PC-3 (cell line): ENCODE measurements at regions not wholly inside any gene's neighbourhood (a gene's known extent, or its start where the extent isn't known, plus 50 kb on each side); places are given as distances from the start of the nearest gene placed in this dataset.

Experiments
- ATAC-seq: fragments of 200-7000 bp; cut with Tn5 transposase; 2 replicates; pipeline ENCODE4 v1.9.1; 2020; ENCODE audit warnings: mild to moderate bottlenecking, moderate library complexity
- BruUV-seq: library from RNA; stranded (reverse); fragments of 400-500 nt; replicated peaks from 2 replicates; lab custom pipeline; 2021; lab: Mats Ljungman, UMichigan
- CTCF ChIA-PET: fragments of 300-600 bp; sonication (Branson Sonifier 250); formaldehyde crosslinking; loops from one replicate; lab custom pipeline; 2022; ENCODE audit warnings: antibody characterized with exemption; lab: Charles Lee
- POLR2A ChIA-PET: fragments of 300-600 bp; sonication (Branson Sonifier 250); formaldehyde crosslinking; loops from one replicate; lab custom pipeline; 2022; ENCODE audit warnings: antibody characterized with exemption; ENCODE audit not compliant: unreplicated experiment; lab: Charles Lee
- DNase-seq: peaks from one replicate; pipeline ENCODE4 v3.0.0-alpha.2; 2015
- H2AFZ ChIP-seq: fragments of 300-600 bp; sonication (generic); 2 replicates; pipeline ENCODE4 v1.6.0; 2016; ENCODE audit warnings: antibody characterized with exemption, low read length
- H3F3A ChIP-seq: fragments of 300-600 bp; sonication (generic); one replicate; pipeline ENCODE4 v1.6.0; 2017; ENCODE audit warnings: antibody characterized with exemption, low read length, control low read depth, mild to moderate bottlenecking; ENCODE audit not compliant: unreplicated experiment
- H3K27ac ChIP-seq: fragments of 300-600 bp; sonication (generic); 2 replicates; pipeline ENCODE4 v1.5.1; 2016; ENCODE audit warnings: mild to moderate bottlenecking, low read length
- H3K27me3 ChIP-seq: fragments of 300-600 bp; sonication (generic); 2 replicates; pipeline ENCODE4 v1.6.1; 2016; ENCODE audit warnings: low read length, mixed read lengths
- H3K36me3 ChIP-seq: fragments of 300-600 bp; sonication (generic); 2 replicates; pipeline ENCODE4 v1.6.1; 2016; ENCODE audit warnings: low read depth, mixed run types, low read length, mixed read lengths
- H3K4me1 ChIP-seq: fragments of 300-600 bp; sonication (generic); 2 replicates; pipeline ENCODE4 v1.5.1; 2016; ENCODE audit warnings: low read length; ENCODE audit not compliant: insufficient read depth
- H3K4me2 ChIP-seq: fragments of 300-600 bp; sonication (generic); 2 replicates; pipeline ENCODE4 v1.6.0; 2016; ENCODE audit warnings: low read length
- H3K4me3 ChIP-seq: fragments of 300-600 bp; sonication (generic); 2 replicates; pipeline ENCODE4 v1.5.1; 2016; ENCODE audit warnings: mild to moderate bottlenecking, low read length, mixed read lengths
- H3K79me2 ChIP-seq: fragments of 300-600 bp; sonication (generic); 2 replicates; pipeline ENCODE4 v1.6.1; 2017; ENCODE audit warnings: low read length, mixed read lengths
- H3K9ac ChIP-seq: fragments of 300-600 bp; sonication (generic); 2 replicates; pipeline ENCODE4 v1.6.0; 2016; ENCODE audit warnings: mild to moderate bottlenecking, low read length
- H3K9me2 ChIP-seq: fragments of 300-600 bp; sonication (generic); replicated peaks from 2 replicates; pipeline ENCODE4 v1.6.1; 2016; ENCODE audit warnings: mixed run types, low read length, mixed read lengths
- H3K9me3 ChIP-seq: fragments of 300-600 bp; sonication (generic); 2 replicates; pipeline ENCODE4 v1.6.1; 2016; ENCODE audit warnings: low read length, mixed read lengths
- H4K20me1 ChIP-seq: fragments of 300-600 bp; sonication (generic); 2 replicates; pipeline ENCODE4 v1.6.1; 2016; ENCODE audit warnings: low read length, mixed read lengths
- CTCF ChIP-seq: fragments of 300-600 bp; sonication (generic); conservative IDR thresholded peaks from 2 replicates; pipeline ENCODE4 v1.5.1; 2017; ENCODE audit warnings: antibody characterized with exemption, low read depth, mild to moderate bottlenecking, low read length
- EZH2 ChIP-seq: fragments of 300-600 bp; sonication (generic); IDR thresholded peaks from one replicate; pipeline ENCODE4 v1.6.1; 2017; ENCODE audit warnings: antibody characterized with exemption, mild to moderate bottlenecking, low read length; ENCODE audit not compliant: unreplicated experiment
- EZH2phosphoT487 ChIP-seq: fragments of 300-600 bp; sonication (generic); IDR thresholded peaks from 2 replicates; pipeline ENCODE4 v1.6.1; 2018; ENCODE audit warnings: mild to moderate bottlenecking, antibody characterized with exemption, low read length, borderline replicate concordance
- intact Hi-C: fragments of 100-400 bp; cut with micrococcal nuclease; formaldehyde crosslinking; loops from 2 replicates; pipeline ENCODE4 v1.9.0; 2023

- Histone ChIP-seq H3K9me3 (no peaks in the 10 kb centered on the region), H3F3A (no peaks in the 10 kb centered on the region), H3K27me3 (no peaks in the 10 kb centered on the region), H3K79me2 (no peaks in the 10 kb centered on the region), H3K36me3 (no peaks in the 10 kb centered on the region), H3K9me2 (no peaks in the 10 kb centered on the region), H2AFZ (peak overlapping the region; percentile 13; the same call in 1 of the 2 replicates), H3K4me1 (peaks cover 34% of the 10 kb centered on the region), H3K4me2 (peak overlapping the region; percentile 68), H4K20me1 (no peaks in the 10 kb centered on the region), H3K4me3 (no peak overlapping the region; the same call in 1 of the 2 replicates), H3K27ac (peak overlapping the region; percentile 52), H3K9ac (no peak overlapping the region)
- POLR2A ChIA-PET: no interaction called here
- CTCF ChIA-PET: no interaction called here
- ATAC-seq (peak; percentile 65), DNase-seq (peak; percentile 74)
- intact Hi-C loops: no loop called here
- TF ChIP-seq CTCF: no peak
- no TSS peak for BruUV-seq
These were observed 138.3 kb downstream of the FAM124B start for GRCh38 chr2:224263571-224264043.

GRCh38 chr2:224261326-224261725 is 140.6 kb downstream of the FAM124B start:
- H4K20me1 ChIP-seq: no peaks in the 10 kb centered on the region
- no peak overlapping the region for H3K4me2 ChIP-seq
- intact Hi-C loops: no loop called here
- H3K9me3 ChIP-seq: no peaks in the 10 kb centered on the region
- no peak overlapping the region for H3K27ac ChIP-seq
- ATAC-seq (no peak), DNase-seq (no peak)
- no peaks in the 10 kb centered on the region for H3K27me3 ChIP-seq
- TF ChIP-seq EZH2phosphoT487 (no peak), CTCF (no peak), EZH2 (no peak)
- ChIA-PET POLR2A (interaction anchor here (0.6 kb wide), 1 partner anchor 116 kb away, joined by 3 read pairs; no protein-coding TSS in a partner anchor), CTCF (no interaction called here)
- no TSS peak for BruUV-seq
- no peaks in the 10 kb centered on the region for H3K36me3 ChIP-seq
- H3K9ac ChIP-seq: no peak overlapping the region
- H3K4me1 ChIP-seq: peaks cover 19% of the 10 kb centered on the region
- no peaks in the 10 kb centered on the region for H3F3A ChIP-seq
- H2AFZ ChIP-seq: no peak overlapping the region
- H3K79me2 ChIP-seq: no peaks in the 10 kb centered on the region
- H3K4me3 ChIP-seq: no peak overlapping the region
- no peaks in the 10 kb centered on the region for H3K9me2 ChIP-seq

- intact Hi-C loops: no loop called here
- no TSS peak for BruUV-seq
These were observed 141.4 kb downstream of the FAM124B start for GRCh38 chr2:224260372-224261020.

More at GRCh38 chr2:224260372-224261020, 141.4 kb downstream of the FAM124B start:
- no peak for ATAC-seq
- DNase-seq: no peak
- H3K27ac ChIP-seq: no peak overlapping the region
- H3K9me3 ChIP-seq: no peaks in the 10 kb centered on the region
- no peaks in the 10 kb centered on the region for H4K20me1 ChIP-seq
- ChIA-PET CTCF (no interaction called here), POLR2A (interaction anchor here (0.6 kb wide), 1 partner anchor 115 kb away, joined by 3 read pairs; no protein-coding TSS in a partner anchor)
- peaks cover 14% of the 10 kb centered on the region for H3K4me1 ChIP-seq
- H2AFZ ChIP-seq: no peak overlapping the region
- no peaks in the 10 kb centered on the region for H3K27me3 ChIP-seq
- no peak overlapping the region for H3K9ac ChIP-seq
- no peak overlapping the region for H3K4me2 ChIP-seq
- H3K4me3 ChIP-seq: no peak overlapping the region
- no peaks in the 10 kb centered on the region for H3K9me2 ChIP-seq
- no peak for TF ChIP-seq EZH2
- TF ChIP-seq CTCF: no peak
- no peak for TF ChIP-seq EZH2phosphoT487
- H3F3A ChIP-seq: no peaks in the 10 kb centered on the region
- no peaks in the 10 kb centered on the region for H3K79me2 ChIP-seq
- H3K36me3 ChIP-seq: no peaks in the 10 kb centered on the region
